ENCODE measurements at regions not wholly inside any gene's neighbourhood (a gene's known extent, or its start where the extent isn't known, plus 50 kb on each side); places are given as distances from the start of the nearest gene placed in this dataset.
"Not testable (repeated sequence)": the region's sequence is repeated elsewhere in the genome, so short reads cannot be mapped to it uniquely, and the experiment has no call there.

- no peak for DNase-seq (ENCODE audit: low read depth)
Observed at GRCh38 chr9:89674667-89675057, 69.8 kb downstream of the GADD45G start.

GRCh38 chr9:89675058-89675742 lies 70.4 kb downstream of the GADD45G start:
- DNase-seq (ENCODE audit: low read depth) = no peak

GRCh38 chr9:89676281-89676680 lies 71.5 kb downstream of the GADD45G start:
- DNase-seq (ENCODE audit: low read depth) = no peak

- no peak for DNase-seq (ENCODE audit: low read depth)
Observed at GRCh38 chr9:89677702-89678395, 73.0 kb downstream of the GADD45G start.

GRCh38 chr9:89678396-89679015 lies 73.7 kb downstream of the GADD45G start:
- DNase-seq (ENCODE audit: low read depth) = no peak

- DNase-seq (ENCODE audit: low read depth) = no peak
Observed at GRCh38 chr9:89679016-89679415, 74.2 kb downstream of the GADD45G start.

- no peak for DNase-seq (ENCODE audit: low read depth)
Observed at GRCh38 chr9:89679581-89679980, 74.8 kb downstream of the GADD45G start.

- DNase-seq (ENCODE audit: low read depth) = no peak
Observed at GRCh38 chr9:89680547-89681467, 76.0 kb downstream of the GADD45G start.

GRCh38 chr9:89681468-89681859 lies 76.7 kb downstream of the GADD45G start:
- not testable (repeated sequence) for DNase-seq (ENCODE audit: low read depth)

GRCh38 chr9:89683626-89684025 lies 78.8 kb downstream of the GADD45G start:
- no peak for DNase-seq (ENCODE audit: low read depth)

- DNase-seq (ENCODE audit: low read depth) = no peak
Observed at GRCh38 chr9:89684218-89684617, 79.4 kb downstream of the GADD45G start.

GRCh38 chr9:89684912-89685636 lies 80.3 kb downstream of the GADD45G start:
- DNase-seq (ENCODE audit: low read depth) = no peak

- DNase-seq (ENCODE audit: low read depth) = no peak
Observed at GRCh38 chr9:89685698-89686097, 80.9 kb downstream of the GADD45G start.

GRCh38 chr9:89686126-89686525 lies 81.3 kb downstream of the GADD45G start:
- DNase-seq (ENCODE audit: low read depth) = no peak

- no peak for DNase-seq (ENCODE audit: low read depth)
Observed at GRCh38 chr9:89686621-89687020, 81.8 kb downstream of the GADD45G start.

- DNase-seq (ENCODE audit: low read depth) = no peak
Observed at GRCh38 chr9:89687188-89687587, 82.4 kb downstream of the GADD45G start.

- no peak for DNase-seq (ENCODE audit: low read depth)
Observed at GRCh38 chr9:89687848-89688247, 83.0 kb downstream of the GADD45G start.

- not testable (repeated sequence) for DNase-seq (ENCODE audit: low read depth)
Observed at GRCh38 chr9:89689321-89689720, 84.5 kb downstream of the GADD45G start.

- DNase-seq (ENCODE audit: low read depth) = no peak
Observed at GRCh38 chr9:89690334-89690912, 85.6 kb downstream of the GADD45G start.

GRCh38 chr9:89695441-89695891 lies 90.7 kb downstream of the GADD45G start:
- DNase-seq (ENCODE audit: low read depth) = no peak

GRCh38 chr9:89695979-89696378 lies 91.2 kb downstream of the GADD45G start:
- not testable (repeated sequence) for DNase-seq (ENCODE audit: low read depth)

Measured in ELR (cell line).